Coronary artery (tissue), 2 donors: ENCODE measurements at regions not wholly inside any gene's neighbourhood (a gene's known extent, or its start where the extent isn't known, plus 50 kb on each side); places are given as distances from the start of the nearest gene placed in this dataset.

ENCODE experiments used
- DNase-seq: peaks from one replicate; pipeline ENCODE4 v3.0.0-alpha.2; 2017; ENCODE audit warnings: low spot score
- H3K27ac ChIP-seq, 2 donors: fragments of 200-600 bp; sonication (generic); one replicate each; pipeline ENCODE4 v1.5.1; 2016 to 2019
- H3K4me3 ChIP-seq: fragments of 200-600 bp; sonication (generic); 2 replicates; pipeline ENCODE4 v1.5.1; 2016; ENCODE audit warnings: mild to moderate bottlenecking, moderate library complexity
- TF ChIP-seq, protein P1 (sequence below): fragments of 200-600 bp; sonication (generic); IDR thresholded peaks from one replicate; pipeline ENCODE4 v1.5.1; 2019; ENCODE audit warnings: antibody characterized with exemption

GRCh38 chr5:139740992-139741672 is 54.5 kb upstream of the PSD2 start:
- no peak for DNase-seq
- H3K27ac ChIP-seq = no peak overlapping the region
- TF ChIP-seq, protein P1, sequence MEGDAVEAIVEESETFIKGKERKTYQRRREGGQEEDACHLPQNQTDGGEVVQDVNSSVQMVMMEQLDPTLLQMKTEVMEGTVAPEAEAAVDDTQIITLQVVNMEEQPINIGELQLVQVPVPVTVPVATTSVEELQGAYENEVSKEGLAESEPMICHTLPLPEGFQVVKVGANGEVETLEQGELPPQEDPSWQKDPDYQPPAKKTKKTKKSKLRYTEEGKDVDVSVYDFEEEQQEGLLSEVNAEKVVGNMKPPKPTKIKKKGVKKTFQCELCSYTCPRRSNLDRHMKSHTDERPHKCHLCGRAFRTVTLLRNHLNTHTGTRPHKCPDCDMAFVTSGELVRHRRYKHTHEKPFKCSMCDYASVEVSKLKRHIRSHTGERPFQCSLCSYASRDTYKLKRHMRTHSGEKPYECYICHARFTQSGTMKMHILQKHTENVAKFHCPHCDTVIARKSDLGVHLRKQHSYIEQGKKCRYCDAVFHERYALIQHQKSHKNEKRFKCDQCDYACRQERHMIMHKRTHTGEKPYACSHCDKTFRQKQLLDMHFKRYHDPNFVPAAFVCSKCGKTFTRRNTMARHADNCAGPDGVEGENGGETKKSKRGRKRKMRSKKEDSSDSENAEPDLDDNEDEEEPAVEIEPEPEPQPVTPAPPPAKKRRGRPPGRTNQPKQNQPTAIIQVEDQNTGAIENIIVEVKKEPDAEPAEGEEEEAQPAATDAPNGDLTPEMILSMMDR = no peak
- H3K4me3 ChIP-seq = no peak overlapping the region

GRCh38 chr5:139741823-139742172 is 53.8 kb upstream of the PSD2 start:
- Histone ChIP-seq H3K4me3 (no peak overlapping the region), H3K27ac (no peak overlapping the region)
- no peak for DNase-seq
- TF ChIP-seq, protein P1 = no peak

DNA sequence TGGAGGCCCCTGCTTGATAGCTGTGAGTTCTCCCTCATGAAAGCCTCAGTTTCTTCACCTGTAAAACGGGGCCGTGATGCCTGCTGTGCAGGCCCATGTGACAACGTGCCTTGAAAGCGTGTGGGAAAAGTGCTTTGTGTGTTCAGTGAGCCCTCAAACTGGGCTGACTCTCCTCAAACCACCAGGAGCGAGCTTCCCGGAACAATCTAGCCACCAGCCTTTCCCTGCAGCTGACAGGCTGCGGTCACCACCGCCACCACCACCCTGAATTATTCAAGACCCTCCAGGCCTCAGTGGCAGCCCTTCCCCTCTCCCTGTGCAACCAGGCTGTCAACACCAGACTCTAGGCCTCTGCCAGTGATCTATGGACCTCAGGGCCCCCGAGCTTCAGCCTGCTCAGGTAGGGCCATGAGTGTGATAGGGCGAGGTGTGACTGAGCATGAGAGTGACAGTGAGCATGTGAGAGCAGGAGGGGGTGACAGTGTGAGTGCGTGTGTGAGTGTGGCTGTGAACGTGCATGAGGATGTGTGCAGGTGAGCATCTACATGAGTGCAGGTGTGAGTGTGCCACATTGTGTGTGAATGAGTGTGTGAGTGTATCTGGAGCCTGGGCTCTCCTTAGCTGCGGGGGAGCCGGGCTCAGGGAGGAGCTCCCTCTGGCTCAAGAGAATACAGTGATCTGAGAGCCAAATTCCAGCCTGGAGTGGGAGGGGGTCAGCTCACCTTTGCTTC is 53.3 kb upstream of the PSD2 start:
- TF ChIP-seq, protein P1 = no peak
- Histone ChIP-seq H3K4me3 (no peak overlapping the region), H3K27ac (no peak overlapping the region)
- DNase-seq = no peak

DNA sequence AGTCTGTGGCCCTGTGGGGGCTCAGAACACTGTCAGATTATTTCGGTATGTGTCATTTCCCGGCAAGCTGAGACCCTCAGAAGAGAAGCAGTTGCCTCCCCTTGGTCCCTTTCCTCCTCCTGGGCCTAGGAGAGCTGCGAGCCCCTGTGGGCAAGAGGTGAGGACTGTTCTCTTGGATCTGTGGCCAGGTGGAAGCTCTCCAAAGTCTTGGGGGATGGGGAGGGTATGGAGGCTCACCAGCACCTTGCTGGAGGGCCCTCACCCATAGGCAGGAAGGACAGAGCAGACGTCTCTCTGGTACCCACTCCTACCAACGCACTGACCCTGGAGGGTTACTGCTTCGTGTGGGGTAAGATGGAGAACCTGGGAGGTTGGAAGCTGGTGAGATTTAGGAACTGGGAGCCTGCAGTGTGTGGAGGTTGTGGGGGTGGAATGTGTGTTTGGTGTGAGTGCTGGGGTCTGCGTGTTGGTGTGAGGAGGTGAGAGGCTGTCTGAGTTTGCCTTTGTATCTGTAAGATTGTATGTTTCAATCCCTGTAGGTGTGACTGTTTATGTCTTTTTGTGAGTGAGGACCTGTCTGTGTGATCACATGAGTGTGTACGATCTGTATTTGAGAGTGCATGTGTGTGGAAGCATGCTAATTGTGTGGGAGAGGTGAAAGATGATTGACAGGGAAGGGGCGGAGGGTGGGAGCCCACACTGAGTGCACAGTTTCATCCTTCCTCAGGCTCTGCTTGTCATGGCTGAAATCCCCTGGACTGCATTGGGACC is 52.4 kb upstream of the PSD2 start:
- Histone ChIP-seq H3K27ac (no peak overlapping the region), H3K4me3 (no peak overlapping the region)
- TF ChIP-seq, protein P1 = no peak
- no peak for DNase-seq

DNA sequence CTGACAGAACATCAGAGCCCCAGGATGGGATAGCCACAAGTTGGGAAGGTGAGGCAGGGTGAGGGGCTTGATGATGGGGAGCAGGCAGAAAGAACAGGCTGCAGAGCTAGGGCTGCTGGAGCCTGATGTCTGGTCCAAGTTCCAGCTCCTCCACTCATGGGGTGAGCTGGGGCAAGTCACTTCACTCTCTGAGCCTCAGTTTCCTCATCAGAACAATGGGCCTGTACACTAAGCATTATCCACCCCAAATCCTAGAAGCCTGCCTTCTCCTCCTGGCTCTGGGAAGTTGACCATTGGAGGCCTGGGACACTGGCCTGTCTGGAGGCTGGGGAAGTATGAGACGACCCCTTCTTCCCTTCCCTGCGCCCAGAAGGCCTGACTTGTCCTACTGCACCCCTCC is 51.8 kb upstream of the PSD2 start:
- Histone ChIP-seq H3K27ac (peak overlapping the region in 1 of 2 donors; percentile 86), H3K4me3 (no peak overlapping the region)
- DNase-seq = no peak
- TF ChIP-seq, protein P1 = no peak

DNA sequence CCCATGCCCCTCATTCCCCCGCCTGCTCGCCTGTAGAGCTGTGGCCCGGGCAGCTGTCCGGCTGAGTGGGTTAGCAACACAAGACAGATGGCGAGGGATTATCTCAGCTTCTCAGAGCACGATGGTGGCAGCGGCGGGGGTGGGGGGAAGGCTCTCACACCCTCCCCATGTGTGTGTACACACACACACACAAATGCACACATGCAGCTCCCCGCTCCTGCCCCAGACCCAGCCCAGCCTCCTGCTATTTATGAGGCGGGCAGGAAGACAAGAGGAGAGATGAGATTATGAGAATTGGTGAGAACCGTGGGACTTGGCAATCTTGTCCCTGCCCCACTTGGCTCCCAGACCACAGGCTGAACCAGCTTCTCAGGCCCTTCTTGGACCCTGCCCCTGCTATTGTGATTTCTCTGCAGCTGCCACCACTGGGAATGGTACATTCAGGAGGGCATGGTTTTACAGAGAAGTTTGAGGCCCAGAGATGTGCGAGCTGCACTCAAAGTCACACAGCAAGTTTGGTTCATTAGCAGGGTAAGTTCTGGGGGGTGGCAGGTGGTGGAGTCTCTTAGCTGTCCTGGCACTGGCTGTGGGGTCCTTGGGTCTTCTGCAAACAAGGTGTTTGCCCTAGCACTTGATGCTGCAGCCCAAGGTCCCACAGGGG is 51.0 kb upstream of the PSD2 start:
- Histone ChIP-seq H3K4me3 (no peak overlapping the region), H3K27ac (peak overlapping the region; percentile 73 to 86)
- TF ChIP-seq, protein P1 = no peak
- DNase-seq = no peak
